HUDEP-2 (cell line): ENCODE measurements at regions not wholly inside any gene's neighbourhood (a gene's known extent, or its start where the extent isn't known, plus 50 kb on each side); places are given as distances from the start of the nearest gene placed in this dataset.

ENCODE experiments used
- DNase-seq, 76 experiments: peaks; one replicate each; lab custom pipeline; 2025; ENCODE audit not compliant: unreplicated experiment in 76 of 76; lab: John Stamatoyannopoulos, UW

DNA sequence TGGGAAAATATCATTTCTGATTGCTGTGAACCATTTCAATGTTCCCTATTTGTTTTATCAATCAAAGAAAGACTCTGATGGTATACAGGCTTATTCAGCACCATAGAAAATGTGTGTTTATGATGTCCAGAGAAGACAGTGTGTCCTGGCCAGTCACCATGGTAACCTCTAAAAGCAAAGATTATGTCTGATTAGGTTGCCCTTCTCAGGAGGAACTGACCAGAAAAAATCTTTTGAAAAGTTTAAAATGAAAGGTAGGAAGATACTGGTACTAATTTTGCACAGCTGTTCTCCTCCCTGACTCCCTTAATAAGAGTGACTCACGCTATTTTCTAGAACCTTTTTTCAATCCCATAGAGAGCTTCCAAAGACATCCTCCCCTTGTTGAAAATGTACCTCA is 391.8 kb upstream of the DCN start:
- no peak for DNase-seq

DNA sequence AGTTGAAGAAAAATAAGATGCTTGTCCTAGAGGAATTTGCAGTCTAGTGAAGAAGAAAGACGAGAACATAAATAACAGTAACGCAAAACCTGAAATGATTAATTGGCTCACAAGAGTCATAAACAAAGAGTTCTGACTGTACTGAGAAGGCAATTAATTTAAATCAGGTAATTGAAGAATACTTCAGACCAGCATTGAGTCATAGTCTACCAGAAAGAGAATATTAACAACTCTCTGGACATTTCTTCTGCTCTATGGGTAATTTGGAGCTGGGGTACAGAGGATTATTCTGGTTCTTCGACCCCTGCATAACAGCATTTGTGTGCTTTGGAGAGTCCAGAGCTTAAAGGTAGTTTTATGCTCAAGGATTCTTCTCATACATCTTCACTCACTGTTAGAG is 390.3 kb upstream of the DCN start:
- no peak for DNase-seq

DNA sequence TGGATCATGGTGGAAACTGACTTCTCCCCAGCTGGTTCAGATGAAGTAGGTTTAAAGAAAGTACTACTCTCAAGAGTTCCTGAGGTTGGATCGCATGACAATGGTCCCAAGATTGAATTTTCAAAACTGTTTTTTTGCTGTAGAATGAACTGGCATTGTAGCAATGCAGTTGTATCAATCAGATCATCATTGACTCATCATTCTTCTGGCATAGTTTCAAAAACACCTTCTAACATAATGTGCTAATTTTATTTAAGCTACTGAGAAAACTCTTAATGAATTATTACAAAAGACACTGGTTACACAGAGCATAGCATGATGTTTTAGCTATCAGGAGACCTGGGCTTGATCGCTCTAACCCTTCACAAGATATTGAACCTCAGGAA is 384.5 kb upstream of the DCN start:
- DNase-seq = no peak

DNA sequence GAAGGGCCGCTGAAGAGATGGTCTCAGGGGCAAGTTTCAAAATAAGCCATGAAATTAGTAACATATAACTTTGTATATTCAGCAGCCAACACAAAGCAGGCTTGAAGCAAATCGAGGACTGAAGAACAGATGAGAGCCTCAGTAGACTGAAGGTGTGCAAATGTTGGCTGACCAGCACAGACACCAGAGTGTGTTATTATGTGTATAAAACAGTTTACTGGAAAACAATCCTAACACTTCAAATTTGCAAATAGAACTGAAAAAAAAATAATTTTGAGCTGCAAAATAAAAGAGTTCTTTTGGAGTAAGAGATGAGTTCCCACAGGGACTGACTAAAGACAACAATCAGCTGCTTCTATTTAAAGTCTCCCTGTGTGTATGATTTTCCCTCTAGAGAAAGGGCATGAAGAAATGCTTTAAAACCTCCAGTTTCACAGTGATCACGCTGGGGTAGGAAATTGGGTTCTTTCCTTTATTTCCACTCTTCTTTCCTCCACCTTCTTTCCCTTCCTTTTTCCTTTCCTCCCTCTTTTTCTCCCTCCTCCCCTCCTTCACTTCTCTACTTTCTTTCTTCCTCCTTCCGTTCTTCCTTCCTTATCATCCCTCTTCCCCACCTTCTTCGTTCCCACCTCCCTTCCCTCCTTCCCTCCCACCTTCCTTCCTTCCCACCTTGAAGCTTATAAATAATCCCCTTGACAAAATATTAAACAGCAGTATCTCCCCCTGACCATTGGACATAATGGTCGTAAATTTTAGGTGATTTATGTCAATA is 383.9 kb upstream of the DCN start:
- no peak for DNase-seq

DNA sequence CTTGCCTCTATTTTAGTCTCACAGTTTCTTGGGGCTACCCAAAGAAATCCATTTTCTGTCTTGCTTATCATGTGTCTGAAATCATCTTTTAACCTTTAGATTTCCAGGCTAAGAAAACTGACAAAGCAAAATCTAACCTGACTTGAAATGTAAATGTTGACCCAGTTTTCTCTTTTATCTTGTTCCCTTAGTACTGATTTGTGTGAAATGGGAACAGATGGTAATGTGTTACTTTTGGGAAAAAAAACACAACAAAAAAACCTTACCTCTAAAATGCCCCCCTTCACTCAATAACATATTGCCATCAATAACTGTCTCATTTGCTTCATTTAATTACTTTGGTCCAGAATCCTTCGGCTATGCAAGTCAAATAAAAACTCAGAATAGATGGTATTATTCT is 383.2 kb upstream of the DCN start:
- no peak for DNase-seq

DNA sequence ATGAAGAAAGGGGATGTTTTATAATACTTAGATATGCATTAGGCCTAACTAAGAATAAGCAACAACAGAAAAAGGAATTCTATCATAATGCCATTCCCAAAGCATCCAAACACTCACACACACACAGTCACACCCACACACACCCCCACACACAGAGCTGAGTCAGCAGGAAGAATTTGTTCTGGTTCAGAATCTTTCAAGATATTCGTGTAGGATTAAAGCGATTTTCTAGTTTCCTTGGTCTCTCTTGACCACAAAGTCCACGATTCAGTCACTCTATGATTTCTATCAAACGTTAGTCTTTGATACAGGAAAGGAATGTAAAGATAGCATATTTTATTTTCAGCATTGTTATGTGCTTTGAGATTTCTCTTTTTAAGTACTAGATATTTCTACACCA is 382.6 kb upstream of the DCN start:
- DNase-seq = no peak

DNA sequence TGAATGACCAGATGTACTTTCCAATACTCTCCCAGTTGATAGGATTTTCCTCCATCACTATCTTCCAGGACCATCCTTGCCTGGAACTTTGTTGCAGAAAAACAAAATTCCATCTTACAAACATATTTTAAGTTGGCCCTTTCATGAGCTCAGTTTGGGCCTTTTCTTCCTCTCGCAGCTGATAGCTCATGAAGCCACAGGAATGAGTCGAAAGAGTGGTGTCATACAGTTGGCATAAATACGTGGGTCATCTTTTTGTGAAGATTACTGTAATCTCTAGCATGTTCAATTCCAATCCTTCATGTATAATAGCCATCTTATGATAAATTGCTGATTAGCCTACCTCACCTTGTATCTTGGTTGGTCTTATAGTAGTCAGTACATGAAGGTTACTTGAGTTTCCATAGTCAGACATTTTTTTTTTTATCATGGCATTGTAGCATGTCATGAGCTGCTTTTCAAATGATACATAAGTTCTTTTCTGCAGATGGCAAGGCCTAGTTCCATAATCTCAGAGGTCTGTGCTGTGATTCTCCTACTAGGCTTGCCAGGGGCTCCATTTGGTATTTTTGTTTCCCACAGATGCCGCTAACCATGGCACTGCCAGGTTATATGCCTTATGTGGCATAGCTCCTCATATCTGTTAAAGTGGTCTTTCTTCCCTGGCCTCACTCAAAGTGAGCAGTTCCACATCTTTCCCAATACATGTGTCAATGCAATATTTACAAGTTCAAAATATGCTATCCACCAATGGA is 380.6 kb upstream of the DCN start:
- no peak for DNase-seq

DNA sequence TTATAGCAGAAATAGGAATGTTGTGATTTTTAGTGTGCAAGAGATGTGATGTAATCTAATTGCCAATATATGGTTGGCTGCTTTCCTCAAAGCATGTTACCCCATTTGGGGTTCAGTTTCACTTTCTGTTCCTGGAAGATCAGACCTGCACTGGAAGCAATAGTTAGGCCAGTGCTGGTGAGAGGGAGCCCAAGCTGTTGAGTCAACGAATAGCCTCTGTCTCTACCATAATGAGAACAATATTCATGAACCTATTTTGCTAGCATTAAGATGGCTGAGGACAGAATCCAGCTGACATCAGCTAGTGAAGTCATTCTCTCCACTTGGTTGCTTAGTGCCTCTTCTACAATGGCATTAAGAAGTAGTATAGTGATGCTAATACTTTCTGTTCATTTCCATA is 379.9 kb upstream of the DCN start:
- DNase-seq = no peak

DNA sequence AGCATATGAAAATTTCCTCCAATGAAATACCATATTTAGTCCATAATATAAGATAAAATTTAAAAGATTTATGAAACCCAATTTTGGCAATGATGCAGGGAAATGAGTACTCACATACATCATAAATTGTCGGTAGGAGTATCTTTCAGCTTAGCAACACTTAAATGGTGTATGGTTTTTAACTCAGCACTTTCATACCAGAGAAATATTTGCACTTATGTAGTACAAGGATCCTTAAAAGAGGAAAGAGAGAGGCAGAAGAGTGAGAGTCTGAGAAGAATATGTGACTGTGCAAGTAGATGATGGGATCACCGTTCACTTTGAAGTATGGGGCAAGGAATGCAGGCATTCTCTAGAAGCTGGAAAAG is 379.3 kb upstream of the DCN start:
- DNase-seq = no peak

DNA sequence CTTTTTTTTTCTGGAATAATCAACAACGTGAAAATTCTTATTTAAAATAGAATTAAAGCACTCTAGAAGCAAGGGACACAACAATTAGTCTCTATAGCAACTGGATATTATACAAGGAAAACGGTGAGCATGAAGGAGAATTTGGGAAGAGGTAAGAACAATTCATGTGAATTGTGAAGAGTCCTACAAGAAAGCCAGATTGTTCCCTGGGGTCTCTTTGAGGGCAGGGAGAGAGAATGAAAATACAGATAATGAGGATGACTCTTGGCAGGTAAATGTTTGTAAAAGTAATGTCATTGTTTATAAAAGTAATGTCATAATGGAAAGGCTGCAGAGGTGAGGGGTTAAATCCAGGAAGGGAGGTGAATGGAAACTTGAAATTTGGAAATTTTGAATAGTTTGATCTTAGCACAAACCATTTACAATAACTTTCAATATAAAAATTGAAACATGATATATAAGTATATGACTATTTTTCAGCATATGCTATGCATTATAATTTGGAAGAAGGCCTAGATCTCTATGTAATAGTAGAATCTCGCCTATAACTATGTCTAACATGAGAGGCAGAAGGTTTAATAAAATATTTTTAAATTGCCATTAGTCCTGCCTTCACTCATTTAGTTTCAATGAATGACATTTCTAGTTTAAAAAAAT is 378.8 kb upstream of the DCN start:
- no peak for DNase-seq

DNA sequence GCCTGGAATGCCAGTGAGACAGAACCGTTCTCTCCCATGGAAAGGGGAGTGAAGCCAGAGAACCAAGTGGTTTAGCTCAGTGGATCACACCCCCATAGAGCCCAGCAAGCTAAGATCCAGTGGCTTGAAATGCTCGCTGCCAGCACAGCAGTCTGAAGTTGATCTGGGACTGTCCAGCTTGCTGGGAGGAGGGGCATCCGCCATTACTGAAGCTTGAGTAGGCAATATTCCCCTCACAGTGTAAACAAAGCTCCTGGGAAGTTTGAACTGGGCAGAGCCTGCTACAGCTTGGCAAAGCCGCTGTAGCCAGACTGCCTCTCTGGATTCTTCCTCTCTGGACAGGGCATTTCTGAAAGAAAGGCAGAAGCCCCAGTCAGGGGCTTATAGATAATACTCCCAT is 374.3 kb upstream of the DCN start:
- no peak for DNase-seq

DNA sequence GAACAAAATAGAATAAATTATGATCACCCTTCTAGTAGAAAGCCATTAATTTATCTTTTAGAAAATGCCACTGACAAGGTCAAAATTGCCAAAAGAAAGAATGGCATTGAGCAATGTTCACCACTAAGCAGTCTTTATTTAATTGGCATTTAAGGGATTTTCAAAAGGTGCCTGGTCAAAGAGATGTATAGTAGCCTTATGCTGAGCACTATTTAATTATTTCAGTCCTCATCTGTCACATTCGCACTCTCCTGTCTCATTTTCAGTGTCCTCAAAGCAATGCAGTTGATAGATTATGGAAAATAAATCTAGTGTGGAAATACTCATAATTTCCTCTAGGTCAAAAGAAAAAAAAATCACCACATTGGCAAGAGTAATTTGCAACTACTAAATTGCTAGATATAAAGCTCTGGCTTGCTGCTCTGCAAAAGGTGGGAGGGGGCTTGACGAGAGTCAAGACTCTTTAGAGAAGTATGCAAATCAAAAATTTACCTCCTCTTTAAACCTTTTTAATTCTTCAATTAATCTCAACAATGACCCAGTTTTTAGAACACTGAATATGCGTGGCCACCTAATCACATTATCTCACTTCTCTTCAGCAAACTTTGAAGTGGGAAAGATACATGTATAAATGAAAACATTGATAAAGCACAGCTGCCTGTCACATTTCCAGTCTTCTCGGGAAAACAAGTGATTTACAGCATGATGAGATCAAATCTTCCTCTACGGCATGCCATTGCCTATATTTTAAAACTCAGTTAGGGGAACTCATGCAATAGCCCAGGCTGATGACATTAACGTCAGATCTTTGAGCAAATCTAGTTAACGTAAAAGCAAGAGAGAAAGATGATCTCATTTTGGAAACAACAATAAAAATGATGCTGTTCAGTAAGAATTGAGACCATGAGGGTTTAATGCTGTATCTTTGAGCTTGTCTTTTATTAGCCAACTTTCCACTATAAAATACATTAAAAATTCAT is 373.1 kb upstream of the DCN start:
- no peak for DNase-seq

DNA sequence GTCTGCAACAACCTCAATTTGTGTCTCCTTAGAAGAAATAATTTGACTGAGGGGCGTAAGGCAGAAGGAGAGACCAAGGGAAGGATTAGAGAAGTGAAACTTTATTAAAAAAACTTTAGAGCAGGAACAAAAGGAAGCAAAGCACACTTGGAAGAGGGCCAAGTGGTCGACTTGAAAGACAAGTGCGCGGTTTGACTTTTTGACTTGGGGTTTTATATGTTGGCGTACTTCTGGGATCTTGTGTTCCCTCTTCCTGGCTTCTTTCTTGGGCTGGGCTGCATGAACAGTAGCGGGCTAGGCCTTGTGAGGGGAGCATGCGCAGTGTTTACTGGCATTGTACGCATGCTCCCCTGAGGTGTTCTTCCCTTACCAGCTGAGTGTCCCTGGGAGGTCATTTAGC is 369.3 kb upstream of the DCN start:
- no peak for DNase-seq

DNA sequence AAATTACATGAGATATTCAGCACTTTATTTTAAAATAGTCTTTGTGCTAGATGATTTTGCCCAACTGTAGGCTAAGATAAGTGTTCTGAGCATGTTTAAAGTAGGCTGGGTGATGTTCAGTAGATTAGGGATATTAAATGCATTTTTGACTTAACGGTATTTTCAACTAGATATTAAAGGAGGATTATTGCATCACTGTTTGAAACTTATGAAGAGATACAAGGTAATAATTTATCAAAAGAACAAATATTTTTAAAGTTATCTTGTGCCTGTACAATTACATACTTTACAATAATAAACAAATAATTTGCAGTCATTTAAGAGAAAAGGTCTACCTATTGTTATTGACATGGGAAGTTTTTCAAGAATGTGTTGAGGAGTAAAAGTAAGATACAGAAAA is 368.6 kb upstream of the DCN start:
- DNase-seq = no peak

DNA sequence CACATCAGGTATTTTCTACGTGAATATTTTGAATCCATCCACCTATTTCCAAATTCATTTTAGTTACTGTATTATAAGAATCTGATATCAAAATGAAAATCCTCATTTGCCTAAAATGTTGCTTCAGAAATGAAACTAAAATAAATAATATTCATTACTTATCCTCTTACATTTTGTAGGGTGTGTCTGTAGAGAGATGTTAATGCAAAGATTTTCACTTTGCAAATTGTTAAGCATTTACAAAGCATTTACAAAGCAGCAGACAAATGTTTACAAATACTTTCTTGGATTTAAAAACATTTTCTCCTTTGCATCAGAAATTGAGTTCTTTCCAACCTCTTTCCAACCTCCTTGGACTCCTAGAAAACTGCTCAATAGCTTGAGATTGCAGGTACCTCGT is 360.0 kb upstream of the DCN start:
- no peak for DNase-seq

DNA sequence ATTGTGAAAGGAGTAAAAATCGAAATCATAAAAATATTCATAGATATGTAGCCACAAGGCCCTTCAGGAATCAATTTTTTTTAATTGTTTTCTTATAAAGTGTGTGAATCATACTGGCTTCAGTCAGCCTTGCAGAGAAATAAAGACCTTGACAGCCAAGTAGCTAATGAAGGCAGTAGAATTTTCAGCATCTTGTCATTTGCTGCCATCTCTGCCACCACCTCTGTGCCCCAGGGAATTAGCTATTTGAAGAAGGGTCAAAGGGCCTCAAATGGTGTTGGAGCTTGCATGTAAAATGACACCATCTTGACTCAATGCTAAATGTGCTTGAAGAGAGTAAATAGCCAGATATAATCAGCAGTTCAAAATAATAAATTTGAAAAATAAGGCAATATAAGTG is 359.4 kb upstream of the DCN start:
- DNase-seq = no peak

DNA sequence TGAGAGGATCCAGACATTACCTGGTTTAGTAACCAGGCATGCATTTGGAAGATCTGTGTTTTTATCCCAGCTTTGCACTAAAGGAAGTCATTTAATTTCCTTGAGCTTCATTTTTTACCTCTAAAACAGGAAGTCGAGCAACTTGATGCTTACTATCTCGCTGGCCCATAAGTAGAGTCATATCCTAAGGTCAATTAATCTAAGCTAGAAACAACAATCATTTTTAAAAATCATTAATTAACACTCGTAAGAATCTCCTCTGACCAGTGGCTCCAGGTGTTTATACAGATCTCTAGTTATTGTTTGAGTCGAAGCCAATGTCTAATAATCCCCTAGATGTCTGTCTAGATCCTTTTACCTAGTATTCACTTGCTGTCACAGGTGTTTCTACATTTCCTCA is 355.8 kb upstream of the DCN start:
- DNase-seq = no peak

DNA sequence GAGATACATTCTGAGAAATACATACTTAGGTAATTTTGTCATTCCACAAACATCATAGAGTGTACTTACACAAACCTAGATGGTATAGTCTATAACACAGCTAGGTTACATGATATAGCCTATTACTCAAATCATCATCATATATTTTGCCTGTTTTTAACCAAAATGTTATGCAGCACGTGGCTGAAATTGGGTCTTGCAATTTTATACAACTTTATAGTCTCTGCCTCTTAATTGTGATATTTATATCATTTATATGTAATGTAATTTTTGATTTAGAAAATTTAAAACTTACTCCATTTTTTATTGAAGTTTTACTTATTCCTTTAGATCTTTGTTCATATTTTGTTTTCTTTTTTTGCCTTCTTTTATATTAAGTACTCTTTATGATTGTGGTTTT is 350.7 kb upstream of the DCN start:
- no peak for DNase-seq

DNA sequence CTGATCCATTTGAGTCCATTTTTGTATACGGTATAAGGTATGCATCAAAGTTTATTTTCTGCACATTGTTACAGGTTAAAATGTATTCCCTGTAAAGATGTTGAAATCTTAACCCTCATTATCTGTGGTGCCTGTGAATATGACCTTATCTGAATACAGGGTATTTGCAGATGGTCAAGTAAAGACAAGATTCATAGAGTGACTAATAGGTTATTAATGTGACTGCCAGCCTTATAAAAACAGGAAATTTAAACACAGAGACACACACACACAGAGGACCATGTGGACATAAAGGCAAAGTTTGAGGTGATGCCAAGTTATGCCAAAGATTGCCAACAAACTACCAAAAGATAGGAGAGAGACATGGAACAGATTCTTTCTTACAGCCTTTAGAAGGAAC is 347.2 kb upstream of the DCN start:
- DNase-seq = no peak

DNA sequence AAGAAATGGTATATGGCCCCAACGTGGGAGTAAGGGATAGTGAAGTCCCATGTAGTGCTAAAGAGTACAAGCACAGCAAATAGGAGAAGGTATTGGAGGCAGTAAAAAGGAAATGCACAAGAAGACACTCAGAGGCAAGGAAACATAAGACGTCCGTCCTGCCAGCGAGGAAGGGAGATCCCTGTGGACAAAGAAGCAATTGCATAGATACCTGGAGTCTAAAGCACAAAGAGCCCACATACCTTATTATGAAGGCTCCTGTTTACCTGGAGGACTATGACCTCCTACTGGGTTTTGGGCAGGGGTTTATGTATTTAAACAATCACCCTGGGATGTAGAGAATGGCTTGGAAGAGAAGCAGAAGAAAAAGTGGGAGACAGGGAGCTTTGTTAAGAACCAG is 341.2 kb upstream of the DCN start:
- no peak for DNase-seq

DNA sequence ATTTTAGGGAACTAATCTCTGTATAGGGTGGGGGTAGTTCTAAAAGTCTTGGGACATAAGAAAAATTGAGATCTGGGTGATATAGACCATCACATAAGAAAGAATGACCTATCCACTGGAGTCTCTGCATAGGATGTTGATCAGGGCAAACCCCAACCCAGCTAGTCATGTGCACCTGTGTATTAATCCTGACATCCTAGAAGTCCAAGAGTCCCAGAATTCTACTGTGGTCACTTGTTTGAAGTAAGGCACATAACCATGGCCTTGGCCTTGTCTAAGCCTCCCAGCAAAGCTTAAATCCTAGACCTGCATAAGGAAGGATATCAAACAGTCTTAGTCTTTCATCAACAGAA is 334.1 kb upstream of the DCN start:
- no peak for DNase-seq
